ENCODE measurements at regions not wholly inside any gene's neighbourhood (a gene's known extent, or its start where the extent isn't known, plus 50 kb on each side); places are given as distances from the start of the nearest gene placed in this dataset.
"Not testable (repeated sequence)": the region's sequence is repeated elsewhere in the genome, so short reads cannot be mapped to it uniquely, and the experiment has no call there.

GRCh38 chr2:118577202-118577601 is 270.2 kb downstream of the EN1 start:
- in situ Hi-C loops (cut with MboI; ENCODE audit: low sequenced_read_pairs): no loop called here

GRCh38 chr2:118576109-118576855 is 271.2 kb downstream of the EN1 start:
- in situ Hi-C loops (cut with MboI; ENCODE audit: low sequenced_read_pairs): no loop called here

GRCh38 chr2:118572380-118572779 is 275.1 kb downstream of the EN1 start:
- in situ Hi-C loops (cut with MboI; ENCODE audit: low sequenced_read_pairs): not testable (repeated sequence)

GRCh38 chr2:118569876-118570535 is 277.4 kb downstream of the EN1 start:
- in situ Hi-C loops (cut with MboI; ENCODE audit: low sequenced_read_pairs): no loop called here

- in situ Hi-C loops (cut with MboI; ENCODE audit: low sequenced_read_pairs): no loop called here
Measured at GRCh38 chr2:118568700-118569099, 278.7 kb downstream of the EN1 start.

GRCh38 chr2:118565786-118566540 is 281.5 kb downstream of the EN1 start:
- in situ Hi-C loops (cut with MboI; ENCODE audit: low sequenced_read_pairs): no loop called here

GRCh38 chr2:118565301-118565700 is 282.1 kb downstream of the EN1 start:
- in situ Hi-C loops (cut with MboI; ENCODE audit: low sequenced_read_pairs): no loop called here

GRCh38 chr2:118562144-118562543 is 285.3 kb downstream of the EN1 start:
- in situ Hi-C loops (cut with MboI; ENCODE audit: low sequenced_read_pairs): no loop called here

GRCh38 chr2:118558846-118559245 is 288.6 kb downstream of the EN1 start:
- in situ Hi-C loops (cut with MboI; ENCODE audit: low sequenced_read_pairs): no loop called here

GRCh38 chr2:118557791-118558190 is 289.7 kb downstream of the EN1 start:
- in situ Hi-C loops (cut with MboI; ENCODE audit: low sequenced_read_pairs): no loop called here

GRCh38 chr2:118557016-118557415 is 290.4 kb downstream of the EN1 start:
- in situ Hi-C loops (cut with MboI; ENCODE audit: low sequenced_read_pairs): no loop called here

- in situ Hi-C loops (cut with MboI; ENCODE audit: low sequenced_read_pairs): no loop called here
Measured at GRCh38 chr2:118554616-118555015, 292.8 kb downstream of the EN1 start.

- in situ Hi-C loops (cut with MboI; ENCODE audit: low sequenced_read_pairs): no loop called here
Measured at GRCh38 chr2:118549503-118549902, 297.9 kb downstream of the EN1 start.

- in situ Hi-C loops (cut with MboI; ENCODE audit: low sequenced_read_pairs): no loop called here
Measured at GRCh38 chr2:118548880-118549488, 298.5 kb downstream of the EN1 start.

GRCh38 chr2:118539290-118539689 is 308.2 kb downstream of the EN1 start:
- in situ Hi-C loops (cut with MboI; ENCODE audit: low sequenced_read_pairs): no loop called here

GRCh38 chr2:118536306-118536705 is 311.1 kb downstream of the EN1 start:
- in situ Hi-C loops (cut with MboI; ENCODE audit: low sequenced_read_pairs): no loop called here

GRCh38 chr2:118535818-118536212 is 311.6 kb downstream of the EN1 start:
- in situ Hi-C loops (cut with MboI; ENCODE audit: low sequenced_read_pairs): no loop called here

GRCh38 chr2:118535171-118535817 is 312.2 kb downstream of the EN1 start:
- in situ Hi-C loops (cut with MboI; ENCODE audit: low sequenced_read_pairs): no loop called here

GRCh38 chr2:118530976-118531375 is 316.5 kb downstream of the EN1 start:
- in situ Hi-C loops (cut with MboI; ENCODE audit: low sequenced_read_pairs): no loop called here

GRCh38 chr2:118529908-118530599 is 317.4 kb downstream of the EN1 start:
- in situ Hi-C loops (cut with MboI; ENCODE audit: low sequenced_read_pairs): no loop called here

Measured in HL-60/S4 (cell line).